KMS-11 (cell line): ENCODE measurements at regions not wholly inside any gene's neighbourhood (a gene's known extent, or its start where the extent isn't known, plus 50 kb on each side); places are given as distances from the start of the nearest gene placed in this dataset.

ENCODE experiments used
- H2AFZ ChIP-seq: fragments of 200-600 bp; sonication (generic); 2 replicates; pipeline ENCODE4 v1.6.1; 2016; ENCODE audit warnings: antibody characterized with exemption, mixed run types, low read depth
- H3K27ac ChIP-seq: fragments of 200-600 bp; sonication (generic); 2 replicates; pipeline ENCODE4 v1.6.1; 2016; ENCODE audit warnings: mild to moderate bottlenecking, mixed run types
- H3K27me3 ChIP-seq: fragments of 200-600 bp; sonication (generic); 2 replicates; pipeline ENCODE4 v1.6.1; 2017; ENCODE audit warnings: mild to moderate bottlenecking, low read depth, mixed run types, moderate library complexity; ENCODE audit not compliant: insufficient read depth
- H3K36me3 ChIP-seq: fragments of 200-600 bp; sonication (generic); 2 replicates; pipeline ENCODE4 v1.6.1; 2017; ENCODE audit warnings: mild to moderate bottlenecking, mixed run types; ENCODE audit not compliant: insufficient read depth
- H3K4me1 ChIP-seq: fragments of 200-600 bp; sonication (generic); 2 replicates; pipeline ENCODE4 v1.6.1; 2016; ENCODE audit warnings: mild to moderate bottlenecking, low read depth, mixed run types; ENCODE audit not compliant: poor library complexity, severe bottlenecking
- H3K4me2 ChIP-seq: fragments of 200-600 bp; sonication (generic); 2 replicates; pipeline ENCODE4 v1.7.0; 2016; ENCODE audit warnings: mild to moderate bottlenecking, mixed run types
- H3K4me3 ChIP-seq: fragments of 200-600 bp; sonication (generic); IDR thresholded peaks from 2 replicates; pipeline ENCODE4 v1.6.1; 2017; ENCODE audit warnings: low read depth, low read length, mixed read lengths; ENCODE audit not compliant: insufficient read depth
- H3K79me2 ChIP-seq: fragments of 200-600 bp; sonication (generic); 2 replicates; pipeline ENCODE4 v1.6.1; 2016; ENCODE audit warnings: low read depth, mixed run types; ENCODE audit not compliant: insufficient read depth
- H3K9ac ChIP-seq: fragments of 200-600 bp; sonication (generic); 2 replicates; pipeline ENCODE4 v1.6.1; 2016; ENCODE audit warnings: mild to moderate bottlenecking, mixed run types
- H4K20me1 ChIP-seq: fragments of 200-600 bp; sonication (generic); 2 replicates; pipeline ENCODE4 v1.6.1; 2016; ENCODE audit warnings: mild to moderate bottlenecking, mixed run types; ENCODE audit not compliant: insufficient read depth
- TF ChIP-seq, protein P1 (sequence below): fragments of 200-600 bp; sonication (generic); conservative IDR thresholded peaks from 2 replicates; pipeline ENCODE4 v1.6.1; 2017; ENCODE audit warnings: low read depth, mild to moderate bottlenecking, antibody characterized with exemption, low read length, moderate library complexity, mixed read lengths

DNA sequence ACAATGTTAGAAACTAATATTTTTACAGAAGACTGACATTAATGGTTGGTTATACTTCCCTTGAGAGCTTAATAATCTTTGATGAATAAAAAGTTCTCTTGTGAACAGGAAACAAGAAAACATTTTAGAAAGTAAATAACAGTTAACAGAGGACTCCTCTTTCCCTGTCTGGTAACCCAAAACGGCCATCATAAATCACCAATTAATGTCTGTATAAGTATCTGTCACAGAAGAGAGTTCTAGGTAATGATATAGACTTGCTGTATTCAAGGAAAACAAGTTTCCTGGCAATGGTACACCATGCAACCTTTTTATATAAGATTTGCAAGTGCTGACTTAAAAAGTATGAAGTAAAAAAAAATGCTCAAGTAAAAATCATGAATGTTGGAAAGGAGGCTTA lies 426.7 kb downstream of the SOX2 start:
- Histone ChIP-seq H3K4me1 (no peaks in the 10 kb centered on the region), H3K27me3 (no peaks in the 10 kb centered on the region), H4K20me1 (no peaks in the 10 kb centered on the region), H2AFZ (no peak overlapping the region), H3K4me2 (no peak overlapping the region), H3K4me3 (no peak overlapping the region), H3K79me2 (no peaks in the 10 kb centered on the region), H3K36me3 (no peaks in the 10 kb centered on the region), H3K27ac (no peak overlapping the region), H3K9ac (no peak overlapping the region)
- TF ChIP-seq, protein P1, sequence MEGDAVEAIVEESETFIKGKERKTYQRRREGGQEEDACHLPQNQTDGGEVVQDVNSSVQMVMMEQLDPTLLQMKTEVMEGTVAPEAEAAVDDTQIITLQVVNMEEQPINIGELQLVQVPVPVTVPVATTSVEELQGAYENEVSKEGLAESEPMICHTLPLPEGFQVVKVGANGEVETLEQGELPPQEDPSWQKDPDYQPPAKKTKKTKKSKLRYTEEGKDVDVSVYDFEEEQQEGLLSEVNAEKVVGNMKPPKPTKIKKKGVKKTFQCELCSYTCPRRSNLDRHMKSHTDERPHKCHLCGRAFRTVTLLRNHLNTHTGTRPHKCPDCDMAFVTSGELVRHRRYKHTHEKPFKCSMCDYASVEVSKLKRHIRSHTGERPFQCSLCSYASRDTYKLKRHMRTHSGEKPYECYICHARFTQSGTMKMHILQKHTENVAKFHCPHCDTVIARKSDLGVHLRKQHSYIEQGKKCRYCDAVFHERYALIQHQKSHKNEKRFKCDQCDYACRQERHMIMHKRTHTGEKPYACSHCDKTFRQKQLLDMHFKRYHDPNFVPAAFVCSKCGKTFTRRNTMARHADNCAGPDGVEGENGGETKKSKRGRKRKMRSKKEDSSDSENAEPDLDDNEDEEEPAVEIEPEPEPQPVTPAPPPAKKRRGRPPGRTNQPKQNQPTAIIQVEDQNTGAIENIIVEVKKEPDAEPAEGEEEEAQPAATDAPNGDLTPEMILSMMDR: no peak

DNA sequence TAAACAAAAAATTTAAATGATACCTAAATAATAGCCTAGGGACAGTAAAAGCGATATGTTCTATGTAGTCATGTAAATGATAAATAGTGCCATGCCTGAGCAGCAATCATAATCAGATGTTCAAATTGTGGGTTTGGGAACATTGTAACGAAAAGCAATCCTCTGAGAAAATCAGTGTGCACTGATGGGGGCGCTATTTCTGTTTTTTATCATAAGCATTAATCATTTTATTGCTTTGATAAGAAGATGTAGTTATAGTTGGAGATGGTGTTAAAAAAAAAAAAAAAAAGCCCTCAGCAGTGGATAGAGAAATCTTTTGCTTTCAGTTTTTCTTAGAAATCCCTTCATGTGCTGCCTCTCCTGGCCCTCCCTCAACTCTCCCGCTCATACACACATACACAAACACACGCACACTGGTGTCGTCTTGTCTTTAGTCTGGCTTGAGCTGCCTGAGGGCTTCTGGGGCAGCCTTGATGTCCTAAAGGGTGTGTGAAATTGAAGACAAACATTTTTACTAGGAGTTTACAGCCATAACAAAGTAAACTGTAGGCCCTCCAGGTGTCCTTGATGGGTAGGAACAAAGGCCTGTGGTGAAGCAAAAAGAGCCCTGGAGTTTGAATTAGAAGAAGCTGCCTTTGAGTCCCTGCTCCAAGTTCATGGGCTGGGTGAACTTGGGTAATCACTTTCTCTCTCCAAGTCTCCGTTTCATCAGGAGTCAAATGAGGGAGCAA lies 428.1 kb downstream of the SOX2 start:
- no peak overlapping the region for H3K4me2 ChIP-seq
- H3K79me2 ChIP-seq: no peaks in the 10 kb centered on the region
- H4K20me1 ChIP-seq: no peaks in the 10 kb centered on the region
- no peaks in the 10 kb centered on the region for H3K4me1 ChIP-seq
- H3K9ac ChIP-seq: no peak overlapping the region
- H3K27ac ChIP-seq: no peak overlapping the region
- no peaks in the 10 kb centered on the region for H3K27me3 ChIP-seq
- no peak overlapping the region for H3K4me3 ChIP-seq
- no peaks in the 10 kb centered on the region for H3K36me3 ChIP-seq
- TF ChIP-seq, protein P1: 0 out of 2 replicates have a peak, but pooled peaks have one; percentile 20
- H2AFZ ChIP-seq: no peak overlapping the region

DNA sequence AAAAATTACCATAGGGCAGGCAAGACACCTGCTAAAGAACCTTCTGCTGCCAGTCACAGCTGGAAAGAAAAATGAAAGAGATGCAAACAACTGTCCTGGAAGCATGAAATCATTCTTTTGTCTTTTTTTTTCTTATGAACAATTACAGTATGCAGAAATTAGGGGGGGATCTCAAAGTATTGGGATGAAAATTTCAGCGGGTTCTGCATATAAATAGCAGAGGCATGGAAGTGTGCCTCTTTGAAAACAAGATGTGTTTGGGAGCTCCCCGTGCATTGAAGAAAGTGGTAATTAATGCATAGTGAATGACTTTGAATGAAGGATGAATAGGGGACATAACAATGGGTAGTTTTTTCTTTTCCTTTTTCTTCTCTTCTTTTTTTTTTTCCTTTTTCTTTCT lies 431.2 kb downstream of the SOX2 start:
- H3K4me3 ChIP-seq: no peak overlapping the region
- no peaks in the 10 kb centered on the region for H3K79me2 ChIP-seq
- TF ChIP-seq, protein P1: no peak

DNA sequence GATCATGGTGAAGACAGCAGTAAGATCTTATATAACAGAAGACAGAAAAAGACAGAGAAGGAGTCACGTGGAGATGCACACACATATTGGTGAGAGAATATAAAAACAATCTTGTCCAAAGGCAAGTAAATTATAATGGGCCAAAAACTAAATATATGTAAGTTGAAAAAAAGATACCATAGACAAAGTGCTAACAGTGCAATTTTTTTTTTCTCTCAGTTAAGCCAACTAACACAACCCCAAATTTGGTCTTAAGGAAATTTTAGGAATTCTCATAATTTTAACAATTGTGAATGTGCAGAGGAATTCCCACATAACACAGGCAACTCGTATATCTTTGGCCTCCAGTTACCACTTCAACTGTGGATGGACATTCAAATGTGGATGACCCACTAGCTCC lies 432.2 kb downstream of the SOX2 start:
- Histone ChIP-seq H3K36me3 (no peaks in the 10 kb centered on the region), H3K27me3 (no peaks in the 10 kb centered on the region), H4K20me1 (no peaks in the 10 kb centered on the region), H3K4me3 (no peak overlapping the region), H3K79me2 (no peaks in the 10 kb centered on the region), H2AFZ (no peak overlapping the region), H3K4me2 (no peak overlapping the region), H3K4me1 (no peaks in the 10 kb centered on the region), H3K27ac (no peak overlapping the region), H3K9ac (no peak overlapping the region)
- TF ChIP-seq, protein P1: no peak

More for the DNA sequence above, 431.2 kb downstream of the SOX2 start:
- Histone ChIP-seq H3K4me1 (no peaks in the 10 kb centered on the region), H3K27me3 (no peaks in the 10 kb centered on the region), H3K9ac (no peak overlapping the region), H4K20me1 (no peaks in the 10 kb centered on the region), H3K27ac (no peak overlapping the region), H2AFZ (no peak overlapping the region), H3K4me2 (no peak overlapping the region), H3K36me3 (no peaks in the 10 kb centered on the region)
